CD4-positive, alpha-beta T cell treated with Interleukin-12 subunit alpha and Interleukin-12 subunit beta, for 1 hour (primary cell): ENCODE measurements at regions not wholly inside any gene's neighbourhood (a gene's known extent, or its start where the extent isn't known, plus 50 kb on each side); places are given as distances from the start of the nearest gene placed in this dataset.
"Not testable (repeated sequence)": the region's sequence is repeated elsewhere in the genome, so short reads cannot be mapped to it uniquely, and the experiment has no call there.

ENCODE experiments used
- DNase-seq: peaks from one replicate; pipeline ENCODE4 v3.0.0-alpha.2; 2020

DNA sequence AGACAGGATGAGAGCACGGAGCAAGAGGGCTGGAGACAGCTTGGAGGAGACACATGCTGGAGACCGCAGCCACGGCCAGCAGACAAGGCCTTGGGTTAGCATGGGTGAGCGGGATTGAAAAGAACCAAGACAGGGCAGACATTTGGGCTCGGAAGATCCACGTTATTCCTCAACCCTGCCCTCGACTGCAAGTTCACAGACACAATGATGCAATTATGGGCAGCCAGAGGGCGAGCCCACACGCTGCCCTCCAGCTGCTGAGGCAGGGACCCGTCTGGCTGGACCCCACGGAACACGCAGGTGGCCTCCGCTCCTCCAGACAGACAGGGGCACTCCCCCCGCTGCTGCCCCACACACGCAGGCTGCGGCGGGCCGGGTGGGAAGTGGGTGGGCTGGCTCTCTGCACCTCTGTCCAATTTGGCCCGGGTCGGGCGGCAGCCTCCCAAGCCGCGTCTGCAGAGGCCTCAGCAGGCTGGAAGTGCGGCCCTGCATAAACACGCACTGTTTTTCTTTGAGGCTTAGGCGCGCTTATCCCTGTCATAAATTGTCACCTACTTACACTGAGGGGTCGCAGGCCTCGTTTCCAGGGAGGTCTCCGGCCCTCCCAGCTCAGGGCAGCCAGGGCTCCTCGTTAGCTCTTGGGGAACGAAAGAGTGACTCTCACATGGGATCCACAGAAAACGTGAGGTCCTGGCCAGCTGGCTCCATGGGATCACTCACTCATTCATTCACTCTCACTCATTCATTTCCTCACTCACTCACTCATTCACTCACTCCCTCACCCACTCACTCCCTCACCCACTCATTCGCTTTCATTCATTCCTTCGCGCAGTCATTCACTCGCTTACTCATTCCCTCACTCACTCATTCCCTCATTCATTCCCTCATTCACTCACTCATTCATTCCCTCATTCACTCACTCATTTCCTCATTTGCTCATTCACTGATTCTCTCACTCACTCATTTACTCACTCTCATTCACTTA is 303.9 kb downstream of the C16orf95 start:
- no peak for DNase-seq

DNA sequence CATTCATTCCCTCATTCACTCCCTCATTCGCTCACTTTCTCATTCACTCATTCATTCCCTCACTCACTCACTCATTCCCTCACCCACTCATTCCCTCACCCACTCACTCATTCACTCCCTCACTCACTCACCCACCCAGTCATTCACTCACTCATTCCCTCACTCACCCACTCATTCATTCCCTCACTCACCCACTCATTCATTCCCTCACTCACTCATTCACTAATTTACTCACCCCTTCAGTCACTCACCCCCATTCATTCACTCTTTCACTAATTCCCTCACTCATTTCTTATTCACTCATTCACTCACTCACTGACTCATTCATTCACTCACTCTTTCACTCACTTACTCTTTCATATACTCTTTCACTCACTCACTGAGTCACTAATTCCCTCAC is 303.1 kb downstream of the C16orf95 start:
- DNase-seq: no peak

DNA sequence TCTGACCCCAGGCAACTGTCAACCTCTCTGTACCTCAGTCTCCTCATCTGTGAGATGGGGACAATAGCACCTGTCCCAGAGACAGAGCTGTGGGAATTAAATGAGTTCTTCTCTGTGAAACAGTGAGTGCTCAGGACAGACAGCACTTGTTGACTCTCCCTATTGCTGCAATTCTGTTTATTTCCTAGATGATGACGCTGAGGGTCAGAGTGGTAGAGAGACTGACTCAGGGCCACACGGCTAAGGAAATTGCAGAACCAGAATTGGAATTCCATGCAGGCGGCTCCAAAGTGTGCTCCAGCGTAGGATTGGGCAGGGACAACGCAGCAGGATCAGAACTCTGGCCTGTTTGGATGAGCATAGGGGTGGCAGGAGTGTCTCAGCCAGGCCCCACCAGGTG is 302.2 kb downstream of the C16orf95 start:
- no peak for DNase-seq

DNA sequence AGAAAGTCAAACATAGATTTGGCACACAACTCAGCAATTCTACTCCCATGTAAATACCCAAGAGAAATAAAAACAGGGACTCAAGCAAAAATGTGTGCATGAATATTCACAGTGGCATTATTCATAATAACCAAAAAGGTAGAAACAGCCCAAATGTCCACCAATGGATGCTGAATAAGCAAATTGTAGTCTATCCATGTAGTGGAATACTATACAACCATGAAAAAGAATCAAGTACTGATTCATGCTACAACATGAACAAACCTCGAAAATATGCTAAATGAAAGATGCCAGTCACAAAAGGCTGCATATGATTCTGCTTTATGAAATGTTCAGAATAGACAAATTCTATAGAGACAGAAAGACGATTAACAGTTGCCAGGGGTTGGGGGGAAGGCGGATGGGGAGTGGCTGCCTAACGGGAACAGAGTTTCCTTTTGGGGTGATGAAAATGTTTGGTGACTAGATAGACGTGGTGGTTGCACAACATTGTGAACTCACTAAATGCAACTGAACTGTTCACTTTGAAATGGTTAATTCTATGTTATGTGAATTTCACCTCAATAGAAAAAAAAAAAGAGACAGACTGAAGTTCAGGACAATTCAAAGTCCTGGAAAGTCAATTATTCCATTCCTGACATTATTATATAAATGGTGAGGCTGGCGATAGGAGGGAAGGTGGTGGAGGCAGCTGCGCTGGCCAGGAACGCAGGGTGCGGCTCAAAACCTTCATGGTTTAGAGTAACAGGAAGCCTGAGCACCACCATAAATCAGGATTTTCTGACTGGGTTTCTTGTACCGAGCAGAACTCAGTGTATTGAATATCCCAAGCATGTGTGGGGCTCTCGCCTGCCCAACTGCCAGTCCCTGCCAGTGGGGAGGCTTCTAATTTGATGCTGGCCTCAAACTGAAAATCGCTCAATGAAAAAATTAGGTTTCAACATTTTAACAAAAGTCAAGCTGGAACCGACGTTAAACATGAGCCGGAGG is 300.9 kb downstream of the C16orf95 start:
- DNase-seq: no peak

DNA sequence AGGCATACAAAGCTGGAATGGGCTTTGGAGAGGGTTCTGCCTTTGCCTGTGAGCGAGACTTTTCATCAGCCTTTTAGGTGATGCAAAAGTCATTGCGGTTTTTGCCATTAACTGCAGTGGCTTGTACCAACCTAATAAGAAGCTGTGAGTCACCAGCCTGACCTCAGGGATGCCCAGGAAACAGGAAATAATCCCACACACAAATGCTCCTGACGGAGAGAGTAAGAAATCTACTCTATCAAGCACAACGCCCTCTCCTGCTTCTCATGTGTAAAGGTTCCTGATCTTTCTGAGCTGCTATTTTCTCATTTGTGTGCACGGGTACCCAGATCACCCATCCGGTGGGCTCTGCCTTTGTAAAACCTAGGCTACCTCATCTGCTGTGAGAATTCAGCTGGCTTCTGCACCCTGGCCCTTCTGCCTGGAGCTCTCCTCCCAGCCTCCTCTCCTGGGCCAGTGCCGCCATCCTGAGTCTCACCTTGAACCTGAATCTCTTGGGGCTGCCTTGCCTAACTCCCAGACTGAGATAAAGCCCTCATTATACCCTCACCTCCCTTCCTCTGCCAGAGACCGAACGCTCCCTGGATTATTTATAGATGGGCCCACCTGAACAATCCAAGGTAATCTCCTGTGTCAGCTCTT is 299.7 kb downstream of the C16orf95 start:
- DNase-seq: no peak

DNA sequence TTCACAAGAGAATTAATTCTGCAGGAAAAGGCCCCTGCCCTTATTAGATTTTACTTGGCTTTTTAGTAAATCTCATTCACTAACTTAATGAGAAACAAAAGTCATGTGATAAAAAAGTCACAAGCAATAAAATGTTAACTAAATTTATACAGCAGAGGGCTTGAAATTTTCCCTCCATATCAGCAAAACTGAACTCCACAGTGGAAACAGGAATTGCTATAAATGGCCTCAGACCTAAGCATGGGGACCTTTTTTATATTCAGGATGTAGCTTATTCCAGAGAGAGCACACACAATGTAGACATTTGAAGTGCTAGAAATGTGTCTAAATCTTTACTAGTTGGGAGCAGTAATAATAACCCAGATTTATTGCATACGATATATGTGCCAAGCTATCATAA is 291.5 kb downstream of the C16orf95 start:
- no peak for DNase-seq

DNA sequence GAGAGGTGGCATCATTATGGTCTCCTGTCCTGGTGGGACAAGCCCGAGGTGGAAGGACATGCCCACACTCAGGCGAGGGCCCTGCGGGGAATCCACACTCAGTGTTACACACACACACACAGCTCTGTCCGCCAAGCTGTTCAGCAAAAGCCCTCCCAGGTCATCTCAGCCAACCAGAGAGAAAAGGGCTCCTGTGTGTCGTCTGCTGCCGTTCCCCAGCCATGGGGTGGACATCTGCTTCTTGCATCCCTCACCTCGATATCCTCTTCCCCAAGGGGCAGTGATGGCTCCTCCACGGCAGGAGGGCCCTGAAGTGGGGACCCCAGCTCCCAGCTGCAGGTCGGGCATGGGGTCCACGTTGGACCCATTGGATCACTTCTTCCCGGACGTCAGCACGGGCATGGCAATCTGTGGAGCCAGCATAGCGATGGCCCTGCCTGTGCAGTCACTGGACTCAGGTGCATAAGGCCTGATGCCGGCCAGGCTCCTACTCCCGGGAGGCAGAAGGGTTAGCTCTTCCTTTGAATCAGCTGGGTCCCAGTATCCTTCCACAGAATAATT is 290.1 kb downstream of the C16orf95 start:
- no peak for DNase-seq

DNA sequence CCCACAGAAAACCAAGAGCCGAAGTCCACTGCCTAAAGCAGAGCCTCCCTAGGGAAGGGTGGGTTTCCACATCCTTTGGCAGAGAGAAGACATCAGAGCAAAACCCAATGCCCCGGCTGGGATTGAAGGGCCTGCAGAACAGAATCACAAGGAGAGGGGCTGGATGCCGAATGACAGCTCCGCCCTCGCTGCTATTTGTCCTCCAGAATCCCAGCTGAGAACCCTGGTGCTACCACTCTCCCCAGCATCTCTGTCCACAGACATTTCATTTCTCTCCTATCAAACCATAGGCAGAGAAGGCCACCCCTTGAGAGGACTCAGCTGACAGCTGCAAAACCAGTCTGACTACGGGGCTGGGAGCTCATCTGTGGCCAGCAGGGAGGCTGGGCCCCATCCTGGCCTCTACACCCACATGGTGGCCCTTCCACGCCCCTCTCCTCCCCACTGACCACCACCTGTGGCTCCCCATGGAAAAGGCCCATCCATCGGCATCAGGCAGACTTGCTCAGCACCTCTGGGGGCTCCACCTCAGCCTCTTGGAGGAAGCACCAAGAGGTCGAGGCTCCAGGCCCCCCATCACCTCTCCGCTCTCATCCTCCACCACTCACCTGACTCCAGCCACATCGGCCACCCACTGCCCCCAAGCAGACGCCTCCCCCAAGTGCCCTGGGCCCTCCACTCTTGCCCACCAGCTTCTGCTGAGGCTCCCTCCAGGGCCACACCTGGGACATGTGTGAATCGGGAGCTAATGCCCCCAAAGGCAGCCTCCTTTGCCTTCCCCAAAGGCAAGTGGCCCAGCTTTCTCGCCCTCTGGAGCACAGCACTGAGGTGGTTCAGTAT is 288.5 kb downstream of the C16orf95 start:
- no peak for DNase-seq

DNA sequence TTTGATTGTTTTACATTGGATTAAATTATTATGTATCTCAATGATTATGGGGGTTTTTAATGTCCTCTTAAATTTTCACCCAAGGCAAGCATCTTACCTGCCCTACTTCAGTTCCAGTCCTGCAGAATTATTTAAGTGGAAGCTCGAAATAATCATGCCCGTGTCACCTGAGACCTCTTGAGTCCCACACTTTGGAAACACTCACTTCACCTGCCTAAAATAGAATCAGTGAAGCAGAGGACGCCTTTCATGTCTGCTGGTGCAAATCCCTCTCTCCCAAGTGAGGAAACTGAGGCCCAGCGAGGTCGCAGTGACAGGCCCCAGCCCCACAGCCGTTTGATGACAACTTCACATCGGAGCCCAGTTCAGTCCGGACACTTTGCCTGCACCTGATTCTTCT is 284.6 kb downstream of the C16orf95 start:
- no peak for DNase-seq

DNA sequence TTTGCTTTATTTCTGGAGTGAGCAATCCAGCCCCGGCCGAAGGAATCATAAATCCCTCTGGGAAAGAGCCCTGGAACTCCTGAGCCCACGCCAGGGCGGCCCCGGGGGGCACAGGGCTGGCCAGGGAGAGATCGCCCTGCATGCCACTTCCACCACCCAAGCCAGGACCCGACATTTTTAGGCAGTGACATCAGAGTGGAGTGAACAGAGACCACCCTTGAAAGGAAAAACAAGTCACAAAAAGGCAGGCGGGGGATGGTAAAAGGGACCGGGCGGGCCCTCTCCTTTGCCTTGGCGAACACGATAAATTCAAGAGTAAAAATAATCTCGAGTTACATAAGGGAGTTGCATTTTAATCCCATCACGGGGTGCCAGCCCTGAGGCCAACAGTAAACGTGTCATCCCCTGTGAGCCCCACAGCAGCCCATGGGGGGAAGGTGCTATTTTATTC is 284.1 kb downstream of the C16orf95 start:
- no peak for DNase-seq

DNA sequence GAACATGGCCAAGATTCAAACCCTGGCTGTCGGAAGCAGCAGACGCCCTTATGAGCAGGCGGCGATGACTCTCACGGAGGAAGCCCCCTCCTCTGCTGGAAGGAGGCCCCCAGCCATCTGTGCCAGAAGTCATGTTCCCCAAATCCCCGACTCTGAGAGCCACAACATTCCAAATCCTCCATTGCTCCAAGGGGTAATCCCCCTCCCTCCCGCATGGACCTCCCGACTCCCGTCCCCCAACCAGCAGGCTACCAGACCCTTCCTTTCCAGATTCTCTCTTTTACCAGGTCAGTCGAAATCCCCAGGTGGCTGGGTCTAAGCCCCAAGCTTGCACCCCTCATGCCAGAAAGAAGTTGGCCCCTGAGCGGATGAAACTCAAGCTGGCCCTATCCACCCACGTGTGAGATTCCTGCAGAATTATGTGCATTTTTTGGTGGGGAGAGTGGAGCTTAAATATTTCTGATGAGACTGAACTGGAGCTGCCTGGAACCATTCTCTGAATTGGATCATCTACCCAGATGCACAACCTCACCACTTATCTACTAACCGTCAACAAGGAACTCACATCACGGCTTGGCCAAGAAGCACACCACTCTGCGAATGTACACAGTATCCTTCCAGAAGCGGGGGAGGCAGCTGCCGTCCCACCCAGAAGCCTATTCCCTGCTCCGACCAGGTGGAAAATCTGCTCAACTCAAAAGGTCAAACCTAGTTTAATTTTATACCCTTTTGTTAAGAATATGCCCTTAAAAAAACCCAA is 283.5 kb downstream of the C16orf95 start:
- no peak for DNase-seq

DNA sequence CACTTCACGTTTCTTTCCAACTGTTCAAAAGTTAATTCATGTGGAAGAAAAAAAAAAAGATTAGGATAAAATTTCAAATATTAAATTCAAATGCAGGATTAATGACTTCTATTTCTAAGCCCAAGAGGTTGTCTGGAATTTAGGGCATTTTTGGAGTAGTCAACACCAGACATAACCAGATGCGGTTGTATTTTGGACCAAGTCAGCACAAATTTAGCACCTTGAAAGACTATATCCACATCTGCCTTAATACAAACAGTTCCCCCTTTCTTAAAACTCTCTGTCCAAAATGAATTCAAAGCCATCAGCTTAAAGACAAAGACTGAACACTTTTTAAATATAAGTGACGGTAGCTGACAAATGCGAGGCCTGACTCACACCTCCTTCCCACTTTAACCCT is 282.9 kb downstream of the C16orf95 start:
- no peak for DNase-seq

DNA sequence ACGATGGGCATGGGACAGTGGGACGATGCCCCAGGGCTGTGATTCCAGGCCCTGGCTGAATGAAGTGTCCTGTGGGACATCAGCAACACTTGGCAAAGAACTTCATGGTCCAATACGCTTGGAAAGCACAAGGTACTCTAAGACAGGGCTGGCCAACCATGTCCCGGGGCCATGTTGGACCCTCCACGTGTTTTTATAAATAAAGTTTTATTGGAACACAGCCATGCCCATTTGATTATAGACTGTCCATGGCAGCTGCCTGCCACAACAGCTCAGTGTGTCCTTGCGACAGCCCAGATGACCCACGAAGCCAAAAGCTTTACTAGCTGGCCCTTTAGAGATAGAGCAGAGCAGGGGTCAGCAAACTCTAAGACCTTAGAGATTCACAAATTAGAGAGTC is 282.1 kb downstream of the C16orf95 start:
- DNase-seq: no peak

DNA sequence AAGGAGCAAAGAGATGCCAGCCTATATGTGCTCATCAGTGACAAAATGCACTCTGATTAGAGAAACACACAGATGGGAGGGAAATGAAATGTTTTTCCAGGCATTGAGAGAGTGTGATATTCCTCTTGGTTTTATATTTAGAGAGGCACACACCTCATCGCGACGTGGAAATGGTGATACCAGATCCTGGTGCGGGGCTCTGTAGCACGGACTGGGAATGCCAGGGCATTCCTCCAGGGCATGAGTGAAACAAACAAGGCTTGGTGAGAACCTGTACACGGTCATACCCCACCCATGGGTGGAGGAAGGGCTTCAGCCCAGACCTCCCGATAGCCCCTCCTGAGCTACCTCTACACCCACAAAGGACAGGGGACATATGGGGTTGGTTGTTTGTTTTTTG is 280.2 kb downstream of the C16orf95 start:
- DNase-seq: no peak

DNA sequence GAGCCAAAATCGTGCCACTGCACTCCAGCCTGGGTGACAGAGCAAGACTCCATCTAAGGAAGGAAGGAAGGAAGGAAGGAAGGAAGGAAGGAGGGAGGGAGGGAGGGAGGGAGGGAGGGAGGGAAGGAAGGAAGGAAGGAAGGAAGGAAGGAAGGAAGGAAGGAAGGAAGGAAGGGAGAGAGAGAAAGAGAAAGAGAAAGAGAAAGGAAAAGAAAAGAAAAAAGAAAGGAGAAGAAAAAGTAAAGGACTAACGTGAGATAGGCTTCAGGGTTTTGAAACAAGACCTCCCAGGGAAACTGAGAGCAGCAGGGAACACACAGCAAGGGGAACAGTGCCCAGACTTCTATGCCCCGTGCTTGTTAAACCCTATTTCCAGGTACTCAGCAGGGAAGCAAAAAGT is 278.7 kb downstream of the C16orf95 start:
- DNase-seq: not testable (repeated sequence)

DNA sequence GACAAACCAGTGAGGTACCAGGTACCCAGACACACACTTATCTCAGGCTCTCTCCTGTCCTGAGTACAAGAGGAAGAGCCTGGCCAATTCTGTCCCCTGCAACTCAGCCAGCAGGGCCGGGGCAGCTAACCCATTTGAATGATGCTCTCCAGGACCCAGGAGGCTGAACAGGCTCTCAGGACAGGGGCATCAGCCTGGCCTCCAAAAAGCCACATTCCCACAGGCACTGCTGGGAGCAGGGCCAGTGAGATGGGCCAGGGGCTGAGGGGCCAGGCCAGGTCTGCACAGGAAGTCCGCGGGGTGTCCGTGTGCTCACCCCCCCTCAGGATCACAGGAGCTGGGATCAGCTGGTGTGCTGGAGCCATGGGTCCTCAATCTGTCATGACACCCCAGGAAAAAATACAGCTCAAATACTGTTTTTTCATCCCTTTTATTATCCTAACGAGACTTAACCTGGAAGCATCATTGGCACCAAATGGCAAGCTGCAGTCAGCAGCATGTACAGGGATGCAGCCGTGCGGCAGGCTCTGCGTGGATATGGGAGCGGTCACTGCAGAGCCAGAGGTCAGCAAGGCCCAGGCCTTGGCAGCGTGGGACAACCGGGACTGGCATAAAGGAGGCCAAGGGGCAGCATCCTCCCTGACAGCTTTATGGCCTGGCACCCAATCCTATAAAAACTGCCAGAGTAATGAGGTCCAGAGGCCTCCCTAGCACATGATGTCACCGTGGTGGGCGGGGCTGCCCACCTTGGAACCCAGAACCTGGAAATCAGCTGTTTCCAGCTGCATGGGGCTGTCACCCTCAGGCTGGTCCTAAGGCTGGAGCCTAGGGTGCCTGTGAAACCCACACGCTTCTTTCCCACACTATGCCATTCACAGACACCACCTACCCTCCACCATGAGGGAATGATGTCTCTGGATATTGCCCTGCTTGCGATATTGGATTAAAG is 276.7 kb downstream of the C16orf95 start:
- no peak for DNase-seq

DNA sequence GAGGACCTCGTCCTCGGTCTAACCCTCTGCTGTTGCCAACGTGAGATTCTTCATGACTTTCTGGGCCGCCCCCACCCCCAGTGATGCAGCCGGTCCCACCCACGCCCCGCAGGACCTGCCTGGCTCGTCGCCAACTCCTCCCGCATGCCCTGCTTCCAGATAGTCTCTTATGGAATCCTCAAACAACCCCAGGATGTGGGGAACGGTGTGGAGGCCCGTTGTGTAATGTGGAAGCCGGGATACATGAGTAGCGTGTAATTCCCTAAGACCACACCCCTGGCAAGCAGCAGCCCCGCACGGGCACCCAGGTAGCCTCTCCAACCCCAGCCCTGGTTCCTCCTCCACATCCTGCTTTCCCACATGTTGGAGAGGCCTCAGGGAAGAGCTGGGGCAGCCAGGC is 275.9 kb downstream of the C16orf95 start:
- no peak for DNase-seq

DNA sequence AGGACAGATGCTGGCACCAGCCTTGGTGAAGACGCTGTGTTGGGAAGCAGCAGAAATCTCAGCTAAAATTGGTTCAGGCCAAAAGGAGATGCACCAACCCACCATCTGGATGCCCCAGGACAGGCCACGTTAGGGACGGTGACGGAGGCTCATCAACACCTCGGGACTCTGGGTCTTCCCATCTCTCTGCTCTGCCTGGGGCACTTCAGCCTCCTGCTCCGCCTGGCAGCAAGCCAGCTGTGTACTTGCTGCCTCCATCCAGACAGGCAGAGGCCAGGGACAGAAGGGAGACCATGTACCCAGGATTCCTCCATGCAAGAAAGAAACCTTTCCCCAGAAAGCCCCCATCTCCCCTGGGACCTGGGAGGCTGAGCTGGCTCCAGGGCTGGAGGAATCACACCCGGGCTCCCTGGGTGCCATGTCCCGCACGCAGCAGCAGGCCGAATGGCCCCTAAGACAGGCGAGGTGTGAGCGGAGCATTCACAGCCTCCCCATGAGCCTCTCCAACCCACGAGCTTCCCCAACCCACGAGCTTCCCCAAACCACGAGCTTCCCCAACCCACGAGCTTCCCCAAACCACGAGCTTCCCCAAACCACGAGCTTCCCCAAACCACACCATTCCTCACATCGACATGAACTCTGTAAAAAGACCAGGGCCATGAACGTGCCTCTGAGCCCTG is 274.5 kb downstream of the C16orf95 start:
- DNase-seq: no peak
